Retina (tissue), 1 donor: ENCODE measurements at regions not wholly inside any gene's neighbourhood (a gene's known extent, or its start where the extent isn't known, plus 50 kb on each side); places are given as distances from the start of the nearest gene placed in this dataset.
A peak's percentile ranks its signal among the peaks of the same experiment; 100 is the strongest.
"Not testable (repeated sequence)": the region's sequence is repeated elsewhere in the genome, so short reads cannot be mapped to it uniquely, and the experiment has no call there.

ENCODE experiments used
- DNase-seq: peaks from one replicate; pipeline ENCODE4 v3.0.0-alpha.2; 2016

DNA sequence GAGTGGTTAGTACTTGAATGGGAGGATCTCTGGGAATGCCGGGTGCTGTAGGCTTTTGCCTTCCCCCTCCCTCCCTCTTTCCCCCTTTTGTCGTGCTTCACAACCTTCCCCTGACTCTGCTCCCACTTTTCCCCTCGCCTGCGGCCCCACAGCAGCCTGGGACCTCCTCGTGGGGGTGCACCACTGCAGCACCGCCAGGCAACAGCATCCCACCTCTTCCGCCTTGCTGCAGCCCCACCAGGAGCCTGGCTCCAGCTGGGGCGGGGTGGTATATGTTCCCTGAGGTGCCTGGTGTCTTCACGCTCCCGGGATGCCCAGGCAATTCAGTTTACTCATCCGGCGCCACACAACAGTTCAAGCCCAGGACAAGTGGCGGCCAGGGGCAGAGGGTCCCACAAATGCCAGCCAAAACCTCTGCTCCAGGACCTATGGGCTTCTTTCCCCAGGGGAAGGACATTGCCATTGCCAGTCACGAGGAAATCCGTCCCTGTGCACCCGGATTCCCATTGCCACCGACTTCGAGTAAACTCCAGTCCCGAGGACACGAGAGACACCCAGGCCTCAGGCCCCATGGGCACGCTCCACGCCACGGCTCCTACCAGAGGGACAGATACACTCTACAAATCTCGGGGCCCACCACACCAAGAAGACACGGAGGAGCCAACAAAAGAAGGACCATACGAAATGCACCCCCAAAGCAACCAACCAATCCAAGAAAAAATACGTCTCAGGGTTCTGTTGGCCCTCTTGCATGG, 181.7 kb downstream of the ALG10 start:
- no peak for DNase-seq

DNA sequence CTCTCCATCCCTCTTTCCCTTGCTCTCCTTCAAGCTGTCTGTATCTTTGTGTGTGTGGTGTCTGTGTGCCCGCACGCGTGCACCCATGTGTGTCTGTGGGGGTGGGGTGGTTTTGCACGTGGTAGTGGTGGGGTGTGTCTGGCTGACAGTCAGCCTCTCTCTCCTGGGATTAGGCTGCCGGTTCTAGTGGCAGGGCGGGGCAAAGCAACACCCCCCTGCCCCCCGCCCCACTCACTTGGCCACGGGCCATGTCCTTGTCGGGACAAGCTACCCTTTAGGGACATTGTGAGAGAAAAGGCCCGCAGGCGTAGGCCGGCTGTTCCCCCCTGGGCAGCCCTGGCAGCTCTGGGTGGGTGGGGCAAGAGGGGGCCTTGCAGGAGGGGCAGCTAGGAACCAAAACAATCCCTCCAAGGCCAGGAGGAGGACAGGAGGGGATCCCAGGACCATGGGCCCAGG, 182.6 kb downstream of the ALG10 start:
- DNase-seq: no peak

DNA sequence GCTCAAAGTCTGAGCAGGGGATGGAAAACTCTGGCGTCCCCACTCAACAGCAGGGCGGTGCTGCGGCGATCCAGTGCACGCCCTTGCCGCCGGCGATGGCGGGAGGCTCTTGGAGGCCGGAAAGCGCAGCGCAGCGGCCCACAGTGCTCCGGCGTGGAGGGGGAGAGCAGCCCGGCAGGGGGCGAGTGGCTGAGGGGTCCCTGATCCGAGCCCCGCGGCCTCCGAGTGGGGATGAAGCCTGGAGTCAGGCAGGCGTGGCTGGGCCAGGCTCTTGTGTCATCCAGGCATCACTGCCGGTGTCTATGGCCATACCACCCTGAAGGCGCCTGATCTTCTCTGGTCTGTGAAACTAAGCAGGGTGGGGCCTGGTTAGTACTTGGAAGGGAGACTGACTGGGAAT, 183.1 kb downstream of the ALG10 start:
- DNase-seq: no peak

DNA sequence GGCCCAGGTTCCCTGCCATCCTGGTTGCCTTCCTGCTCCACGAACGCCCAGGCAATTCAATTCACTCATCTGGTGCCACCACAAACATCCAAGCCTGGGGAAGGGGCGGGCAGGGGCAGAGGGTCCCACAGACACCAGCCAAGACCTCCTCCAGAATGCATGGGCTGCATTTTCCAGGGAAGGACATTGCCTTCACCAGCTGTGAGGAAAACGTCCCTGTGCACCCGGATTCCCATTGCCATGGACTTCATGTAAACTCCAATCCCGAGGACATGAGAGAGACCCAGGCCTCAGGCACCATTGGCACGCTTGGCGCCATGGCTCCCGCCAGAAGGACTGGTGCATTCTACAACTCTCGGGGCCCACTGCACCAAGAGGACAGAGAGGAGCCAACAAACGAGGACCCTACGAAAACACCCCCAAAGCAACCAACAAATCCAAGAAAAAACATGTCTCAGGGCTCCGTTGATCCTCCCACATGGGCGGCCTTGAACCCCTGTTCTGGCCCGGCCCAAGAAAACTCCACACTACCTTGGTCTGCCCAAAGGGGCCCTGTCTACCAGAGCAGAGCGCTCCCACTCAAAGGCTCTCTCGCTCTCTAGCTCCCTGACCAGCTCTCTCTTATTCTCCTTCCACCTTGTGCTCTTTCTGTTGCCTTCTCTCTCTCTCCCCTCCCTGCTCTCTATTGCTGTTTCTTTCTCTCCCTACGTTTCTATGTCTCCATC, 183.9 kb downstream of the ALG10 start:
- no peak for DNase-seq

DNA sequence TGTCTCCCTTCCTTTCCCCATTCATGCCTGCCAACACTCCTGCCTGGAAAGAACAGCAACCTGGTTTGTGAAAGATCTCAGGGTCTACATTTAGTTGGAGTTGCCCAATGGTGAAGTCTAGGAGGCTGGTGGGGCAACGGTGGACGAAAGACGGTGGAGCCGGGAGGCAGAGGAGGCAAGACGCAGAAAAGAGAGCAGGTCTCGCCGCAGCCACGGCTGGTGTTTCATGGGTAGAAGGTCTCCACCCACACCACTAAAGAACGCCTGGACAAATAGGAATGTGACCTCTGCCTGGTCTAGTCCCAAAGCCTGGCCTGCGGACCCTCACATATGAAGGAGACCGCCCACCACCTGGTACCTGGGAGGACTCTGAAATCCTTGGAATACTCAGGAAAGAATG, 185.6 kb downstream of the ALG10 start:
- DNase-seq: no peak

DNA sequence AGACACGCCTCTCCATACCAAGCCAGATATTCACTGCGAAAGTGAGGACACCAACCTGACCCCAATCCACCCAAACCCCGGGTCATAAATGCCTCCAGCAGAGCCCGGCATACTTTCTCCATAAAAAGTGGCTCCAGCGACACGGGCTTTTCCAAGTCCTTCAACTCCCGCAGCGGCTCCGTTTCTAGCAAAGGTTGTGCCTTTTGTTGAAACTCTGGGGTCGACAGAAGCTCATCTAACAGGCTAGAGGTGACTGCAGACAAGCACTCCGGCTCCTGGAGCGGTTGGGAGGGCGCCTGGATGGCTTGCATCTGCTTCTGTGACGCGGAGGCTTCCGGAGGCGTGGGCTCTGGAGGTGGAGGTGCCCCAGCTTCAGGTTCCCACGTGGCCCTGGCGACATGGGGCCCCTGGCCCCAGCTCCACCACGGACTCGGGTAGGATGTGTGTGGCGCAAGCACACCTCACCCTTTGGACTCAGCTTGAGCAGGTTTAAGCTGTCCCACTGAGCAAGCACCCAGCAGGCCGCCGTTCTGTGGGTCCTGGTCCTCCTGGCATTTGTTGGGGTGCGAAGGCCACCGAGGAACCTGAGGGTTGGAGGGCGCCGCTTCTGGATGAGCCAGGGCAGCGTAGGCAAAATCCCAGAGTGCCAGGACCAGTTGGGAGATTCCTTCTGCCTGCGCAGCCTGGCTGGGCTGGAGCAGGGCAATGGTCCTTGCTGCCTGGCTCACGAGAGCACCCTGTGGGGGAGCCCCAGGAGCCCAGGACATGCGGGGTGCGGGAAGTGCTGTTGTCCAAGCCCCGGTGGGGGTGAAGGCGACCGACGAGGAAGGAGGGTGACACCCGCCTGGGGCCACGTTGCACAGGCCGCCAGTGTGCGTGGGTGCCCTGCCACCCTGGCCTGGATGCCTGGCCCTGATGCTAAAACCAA, 186.3 kb downstream of the ALG10 start:
- DNase-seq: no peak

DNA sequence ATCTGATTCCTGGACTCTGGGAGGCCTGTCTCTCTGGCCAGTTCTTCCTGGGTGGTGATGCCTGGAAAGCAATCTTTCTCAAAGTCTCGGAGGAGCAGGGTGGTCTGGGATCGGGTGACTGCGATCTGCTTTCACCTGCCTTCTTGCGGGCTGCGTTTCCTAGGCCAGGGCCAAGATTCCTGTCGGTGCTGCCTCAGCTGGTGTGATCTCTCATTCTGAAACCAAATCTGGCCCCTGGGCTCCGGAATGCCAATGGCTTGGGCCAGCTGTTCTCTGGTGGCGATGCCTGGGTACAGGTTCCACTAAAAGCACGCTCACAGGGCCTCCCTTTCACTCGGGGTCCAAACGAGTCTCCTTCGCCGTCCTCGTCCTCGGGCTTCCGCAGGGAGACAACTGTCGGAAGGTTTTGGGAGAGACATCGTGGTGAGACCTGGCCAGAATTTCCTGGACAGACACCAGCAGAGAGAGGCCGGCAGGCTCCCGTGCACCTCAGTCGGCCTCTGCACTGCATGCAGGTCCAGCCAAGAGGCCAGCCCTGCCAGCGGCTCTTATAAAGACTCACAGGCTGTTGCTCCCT, 187.1 kb downstream of the ALG10 start:
- DNase-seq: no peak

DNA sequence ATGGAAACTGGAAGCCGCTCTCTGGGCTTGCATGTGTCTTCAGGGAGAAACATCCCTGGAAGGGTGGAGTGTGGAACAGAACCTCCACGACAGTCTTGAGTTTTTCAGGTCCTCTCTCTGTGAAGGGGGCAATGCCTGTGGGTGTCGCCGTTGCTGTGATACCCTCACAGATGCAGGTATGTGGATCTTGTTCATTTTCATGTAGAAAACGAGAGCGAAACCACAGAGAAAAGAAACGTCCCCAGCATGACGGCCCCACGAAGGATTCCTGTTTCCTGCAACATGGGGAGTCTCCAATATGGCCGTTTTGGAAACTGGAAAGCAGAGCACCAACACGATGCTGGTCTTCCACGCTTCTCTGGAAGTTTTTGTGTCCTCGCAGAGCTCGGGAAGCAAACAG, 187.9 kb downstream of the ALG10 start:
- DNase-seq: no peak

DNA sequence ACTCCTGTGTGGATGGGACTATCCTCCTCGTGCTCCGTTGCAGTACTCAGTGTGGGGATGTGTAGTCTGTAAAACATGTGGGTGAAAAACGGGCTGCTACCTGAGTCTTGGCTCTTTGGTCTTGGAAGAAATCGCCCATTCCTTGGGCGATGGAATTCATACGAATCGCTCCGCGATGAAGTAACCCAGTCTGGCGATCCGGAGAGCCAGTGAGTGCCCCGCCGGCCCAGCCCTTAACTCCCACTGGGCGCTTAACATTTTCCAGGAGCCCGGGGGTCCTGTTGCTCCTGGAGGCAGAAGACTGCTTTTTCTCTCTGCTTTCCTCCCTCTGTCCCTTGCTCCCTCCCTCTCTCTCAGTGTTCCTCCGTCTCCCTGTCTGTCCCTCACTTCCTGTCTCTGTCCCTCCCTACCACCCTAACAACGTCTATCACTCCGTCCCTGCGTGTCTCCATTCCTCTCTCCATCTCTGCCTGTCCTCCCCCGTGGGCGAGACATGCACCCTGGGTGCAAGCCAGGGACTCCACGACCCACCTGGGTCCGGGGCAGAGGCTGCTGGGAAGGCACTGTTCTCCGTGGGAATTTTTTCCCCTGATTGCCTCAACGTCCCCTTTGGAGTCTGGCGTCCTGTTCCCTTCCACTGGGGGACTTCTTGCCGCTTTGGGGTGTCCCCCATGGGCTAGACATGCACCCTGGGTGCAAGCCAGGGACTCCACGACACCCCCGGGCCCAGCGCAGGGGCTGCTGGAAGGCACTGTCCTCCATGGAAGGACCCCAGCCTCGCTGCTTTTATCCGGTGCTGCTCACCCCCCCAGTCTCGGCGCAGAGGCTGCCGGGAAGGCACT, 188.6 kb downstream of the ALG10 start:
- no peak for DNase-seq

DNA sequence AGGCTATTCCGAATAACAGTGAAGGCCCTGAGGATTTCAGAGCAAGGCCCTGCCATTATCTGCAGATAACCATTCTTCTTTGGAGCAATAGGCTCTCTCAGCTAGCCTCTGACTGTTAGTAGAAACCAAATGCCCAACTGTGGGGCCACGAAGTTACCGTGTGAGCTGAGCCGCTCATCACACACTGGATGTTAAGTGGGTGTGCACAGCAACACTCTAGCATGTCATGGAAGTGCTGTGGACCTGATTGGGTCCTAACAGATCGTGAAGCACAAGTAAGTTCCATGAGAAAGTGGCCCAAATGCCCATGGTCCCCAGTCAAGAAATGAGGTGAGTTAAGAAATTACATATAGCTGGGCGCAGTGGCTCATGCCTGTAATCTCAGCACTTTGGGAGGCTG, 190.4 kb downstream of the ALG10 start:
- DNase-seq: no peak

DNA sequence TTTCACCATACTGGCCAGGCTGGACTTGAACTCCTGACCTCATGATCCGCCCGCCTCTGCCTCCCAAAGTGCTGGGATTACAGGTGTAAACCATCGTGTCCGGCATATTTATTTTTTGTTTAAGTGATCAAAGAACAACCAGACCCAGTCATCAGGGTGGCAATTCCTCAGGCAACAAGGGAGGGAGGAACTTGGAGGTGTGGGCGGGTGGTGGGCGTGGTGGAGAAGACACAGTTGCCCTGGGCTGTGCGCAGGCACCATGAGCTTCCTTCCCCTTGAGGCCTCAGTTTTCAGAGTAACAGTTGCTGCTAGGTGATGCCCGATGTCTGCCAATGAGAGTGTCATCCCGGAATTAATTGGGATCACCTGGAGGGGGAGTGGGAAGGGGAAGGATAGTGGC, 191.7 kb downstream of the ALG10 start:
- no peak for DNase-seq

DNA sequence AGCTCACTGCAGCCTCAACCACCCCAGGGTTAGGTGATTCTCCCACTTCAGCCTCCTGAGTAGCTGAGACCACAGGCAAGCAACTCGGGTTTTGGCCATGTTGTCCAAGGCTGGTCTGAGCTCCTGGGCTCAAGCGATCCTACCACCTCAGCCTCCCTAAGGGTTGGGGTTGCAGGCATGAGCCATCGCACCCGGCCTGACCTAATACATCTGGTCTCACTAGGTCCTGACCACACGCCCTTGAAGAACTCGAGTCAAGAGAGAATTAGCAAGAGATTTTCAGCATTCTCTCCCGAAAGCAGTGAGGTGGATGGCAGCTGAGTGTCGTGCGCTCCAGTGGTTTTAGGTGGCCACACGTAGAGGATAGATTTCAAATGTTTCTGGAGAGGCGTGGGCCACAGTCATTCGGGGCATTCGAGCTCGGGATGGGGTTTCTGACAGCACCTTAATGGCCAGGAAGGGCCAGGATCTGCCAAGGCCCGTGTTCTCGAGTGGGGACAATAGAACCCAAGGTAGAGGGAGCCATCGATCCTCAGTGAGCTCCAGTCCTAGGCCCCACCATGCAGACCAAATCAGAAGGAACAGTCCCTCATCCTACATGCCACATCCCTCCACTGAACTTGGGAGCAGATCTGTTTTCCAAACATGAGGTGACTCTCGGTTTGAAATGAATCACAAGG, 193.1 kb downstream of the ALG10 start:
- DNase-seq: no peak

DNA sequence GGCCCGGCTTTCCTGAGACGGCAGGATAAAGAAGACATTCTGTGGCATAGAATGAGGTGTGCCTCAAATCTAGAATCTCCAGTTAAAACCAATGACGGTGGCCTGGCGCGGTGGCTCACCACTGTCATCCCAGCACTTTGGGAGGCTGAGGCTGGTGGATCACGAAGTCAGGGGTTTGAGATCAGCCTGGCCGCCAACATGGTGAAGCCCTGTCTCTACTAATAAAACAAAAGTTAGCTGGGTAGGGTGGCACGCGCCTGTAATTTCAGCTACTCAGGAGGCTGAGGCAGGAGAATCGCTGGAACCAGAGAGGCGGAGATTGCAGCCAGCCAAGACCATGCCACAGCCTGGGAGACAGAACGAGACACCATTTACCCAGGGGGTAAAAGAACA, 193.6 kb downstream of the ALG10 start:
- no peak for DNase-seq

DNA sequence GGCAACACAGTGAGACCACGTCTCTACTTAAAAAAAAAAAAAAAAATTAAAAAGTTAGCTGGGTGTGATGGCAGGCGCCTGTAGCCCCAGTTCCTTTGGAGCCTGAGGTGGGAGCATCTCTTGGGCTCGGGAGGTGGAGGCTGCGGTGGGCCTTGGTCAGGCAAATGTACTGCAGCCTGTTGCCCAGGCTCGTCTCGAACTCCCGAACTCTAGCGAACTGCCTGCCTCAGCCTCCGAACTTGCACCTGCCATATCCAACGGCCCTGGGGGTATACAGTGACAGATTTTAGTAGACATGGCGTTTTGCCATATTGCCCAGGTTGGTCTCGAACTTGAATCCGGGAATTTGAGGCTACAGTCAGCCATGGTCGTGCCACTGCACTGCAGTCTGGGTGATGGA, 195.4 kb downstream of the ALG10 start:
- DNase-seq: no peak

DNA sequence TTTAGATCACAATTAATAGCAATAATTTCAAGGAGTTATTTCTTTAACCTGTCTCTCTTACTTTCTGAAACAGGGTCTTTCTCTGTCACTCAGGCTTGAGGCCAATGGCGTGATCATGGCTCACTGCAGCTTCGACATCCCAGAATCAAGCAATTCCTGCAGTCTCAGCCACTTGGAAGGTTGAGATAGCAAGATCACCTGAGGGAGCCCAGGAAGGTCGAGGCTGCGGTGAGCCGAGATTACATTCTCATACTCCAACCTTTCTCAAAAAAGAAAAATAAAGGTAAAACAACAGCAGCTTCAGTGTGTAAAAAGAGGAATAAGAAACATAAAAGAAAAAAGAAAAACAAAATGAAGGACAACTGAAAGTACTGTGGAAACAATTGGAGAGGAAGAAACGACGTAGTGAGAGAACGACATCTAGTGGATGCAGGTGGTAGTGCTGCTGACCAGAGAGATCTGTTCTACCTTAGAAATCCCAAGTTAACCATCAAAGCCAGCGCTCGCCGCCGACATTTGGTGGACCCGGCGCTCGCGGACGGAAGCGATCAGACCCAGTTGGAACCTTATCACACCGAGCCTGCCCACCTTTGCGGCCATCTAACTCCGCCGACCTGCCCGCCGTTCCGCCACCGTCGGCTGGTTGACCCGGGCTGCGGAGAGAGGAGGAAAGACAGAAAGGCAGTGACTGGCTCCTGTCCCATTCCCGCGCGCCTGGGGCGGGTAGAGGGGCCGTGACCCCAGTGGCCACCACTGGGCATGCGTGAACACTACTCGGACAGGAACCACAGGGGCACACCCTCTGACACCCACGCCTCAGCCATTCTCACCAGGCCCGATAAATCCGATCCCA, 196.1 kb downstream of the ALG10 start:
- peak; percentile 3 for DNase-seq

DNA sequence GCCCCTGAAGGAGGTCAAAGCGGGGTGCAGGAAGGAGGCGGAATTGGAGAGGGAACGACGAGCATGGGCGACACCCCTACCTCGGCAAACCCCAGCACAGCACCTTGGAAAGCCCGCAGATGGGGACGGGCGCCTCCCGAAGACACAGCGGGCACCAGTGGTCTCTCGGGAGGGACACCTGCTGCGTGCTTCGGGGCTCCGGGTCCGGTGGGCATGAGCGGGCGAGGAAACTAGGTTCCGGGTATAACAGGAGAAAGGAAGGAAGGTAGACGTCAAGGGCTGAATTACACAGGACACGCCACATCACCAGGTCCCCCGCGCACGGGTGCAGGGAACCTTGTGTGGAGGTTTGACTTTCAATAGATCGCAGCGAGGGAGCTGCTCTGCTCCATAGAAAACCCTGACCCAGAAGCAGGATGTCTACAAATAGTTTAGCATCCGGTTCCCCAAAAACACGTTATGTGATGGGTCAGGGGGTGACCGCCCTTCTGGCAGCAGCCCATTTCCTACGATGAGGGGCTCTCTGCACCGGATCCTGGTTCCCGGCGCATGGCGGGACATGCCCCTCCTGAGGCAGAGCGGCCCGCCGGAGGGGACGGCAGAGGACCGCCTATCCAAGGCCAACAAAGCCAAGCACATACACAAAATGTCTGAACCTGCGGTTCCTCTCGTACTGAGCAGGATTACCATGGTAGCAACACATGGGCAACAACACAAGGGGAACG, 196.9 kb downstream of the ALG10 start:
- DNase-seq: no peak

DNA sequence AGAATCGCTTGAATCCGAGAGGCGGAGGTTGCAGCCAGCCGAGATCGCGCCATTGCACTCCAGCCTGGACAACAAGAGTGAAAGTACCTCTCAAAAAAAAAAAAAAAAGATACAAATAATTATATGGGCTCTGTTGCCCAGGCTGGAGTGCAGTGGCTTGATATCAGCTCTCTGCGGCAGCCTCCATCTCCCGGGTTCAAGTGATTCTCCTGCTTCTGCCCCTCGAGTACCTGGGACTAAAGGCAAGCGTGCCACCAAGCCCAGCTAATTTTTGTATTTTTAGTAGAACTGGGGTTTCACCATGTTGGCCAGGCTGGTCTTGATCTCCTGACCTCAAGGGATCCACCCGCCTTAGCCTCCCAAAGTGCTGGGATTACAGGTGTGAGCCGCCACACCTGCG, 197.8 kb downstream of the ALG10 start:
- DNase-seq: not testable (repeated sequence)

DNA sequence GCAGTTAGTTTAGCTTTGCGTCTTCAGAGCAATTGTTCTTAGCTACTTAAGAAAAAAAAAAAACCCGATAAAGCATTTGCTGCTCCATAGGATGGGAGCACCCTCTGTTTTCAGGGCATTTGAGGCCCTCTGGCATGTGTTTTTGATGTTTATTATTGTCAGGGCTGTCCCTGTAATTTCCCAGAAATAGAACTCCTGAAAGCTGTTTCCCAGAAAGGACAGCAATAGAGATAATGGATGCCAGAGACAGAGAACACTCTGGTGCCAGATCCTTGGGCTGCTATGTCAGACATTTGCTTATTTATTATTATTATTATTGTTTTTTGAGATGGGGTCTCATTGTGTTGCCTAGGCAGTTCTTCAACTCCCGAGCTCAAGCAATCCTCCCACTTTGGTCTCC, 201.3 kb downstream of the ALG10 start:
- no peak for DNase-seq

DNA sequence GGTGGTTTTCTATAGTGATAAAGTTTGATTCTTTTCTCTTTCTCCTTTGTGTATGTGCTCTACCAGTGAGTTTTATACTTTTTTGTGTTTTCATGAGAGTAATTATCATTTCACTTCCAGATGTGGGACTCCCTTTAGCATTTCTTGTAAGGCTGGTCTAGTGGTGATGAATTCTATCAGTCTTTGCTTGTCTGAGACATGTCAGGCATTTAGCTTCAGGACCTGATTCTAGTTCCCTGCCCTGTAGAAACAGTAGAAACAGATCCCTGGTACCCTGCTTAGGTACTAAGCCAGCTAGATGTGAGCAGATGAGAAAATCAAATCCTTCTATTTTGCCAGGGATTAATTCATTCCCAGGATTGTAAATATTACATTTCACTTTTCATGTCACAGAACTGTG, 203.7 kb downstream of the ALG10 start:
- DNase-seq: not testable (repeated sequence)

DNA sequence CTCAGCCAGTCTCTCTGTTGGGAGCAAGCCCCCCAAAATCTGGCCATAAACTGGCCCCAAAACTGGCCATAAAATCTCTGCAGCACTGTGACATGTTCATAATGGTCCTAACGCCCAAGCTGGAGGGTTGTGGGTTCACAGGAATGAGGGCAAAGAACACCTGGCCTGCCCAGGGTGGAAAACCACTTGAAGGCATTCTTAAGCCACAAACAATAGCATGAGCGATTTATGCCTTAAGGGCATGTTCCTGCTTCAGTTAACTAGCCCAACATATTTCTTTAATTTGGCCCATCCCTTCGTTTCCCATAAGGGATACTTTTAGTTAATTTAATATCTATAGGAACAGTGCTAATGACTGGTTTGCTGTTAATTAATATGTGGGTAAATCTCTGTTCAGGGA, 205.8 kb downstream of the ALG10 start:
- not testable (repeated sequence) for DNase-seq
